ENCODE measurements at regions not wholly inside any gene's neighbourhood (a gene's known extent, or its start where the extent isn't known, plus 50 kb on each side); places are given as distances from the start of the nearest gene placed in this dataset.
"Not testable (repeated sequence)": the region's sequence is repeated elsewhere in the genome, so short reads cannot be mapped to it uniquely, and the experiment has no call there.

DNA sequence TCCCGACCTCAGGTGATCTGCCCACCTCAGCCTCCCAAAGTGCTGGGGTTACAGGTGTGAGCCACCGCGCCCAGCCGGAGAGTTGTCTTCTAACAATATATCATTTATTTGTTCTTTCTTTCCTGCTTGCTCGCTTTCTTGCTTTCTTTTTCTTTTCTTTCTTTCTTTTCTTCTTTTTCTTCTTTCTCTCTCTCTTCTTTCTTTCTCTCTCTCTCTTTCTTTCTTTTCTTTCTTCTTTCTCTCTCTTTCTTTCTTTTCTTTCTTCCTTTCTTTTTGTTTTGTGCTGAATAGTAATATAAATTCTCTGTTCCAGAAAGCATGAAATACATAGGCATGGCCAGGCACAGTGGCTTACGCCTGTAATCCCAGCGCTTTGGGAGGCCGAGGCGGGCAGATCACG is 73.5 kb upstream of the ZNF644 start:
- H3K4me2 ChIP-seq (ENCODE audit: insufficient read depth, low read length); FAIRE-seq; H3K27ac ChIP-seq (ENCODE audit: extremely low read depth, low read depth, low read length); H3K27me3 ChIP-seq (ENCODE audit: control insufficient read depth in 2 of 2, insufficient read depth in 2 of 2, low read length in 2 of 2); intact Hi-C loops (cut with micrococcal nuclease); H3K4me3 ChIP-seq; H3K9me1 ChIP-seq (ENCODE audit: control insufficient read depth, insufficient read depth, low read length); in situ Hi-C loops (cut with MboI); H3K9me3 ChIP-seq (replicated peaks; ENCODE audit: control insufficient read depth, insufficient read depth, low read depth, low read length); BruUV-seq (replicated peaks); H3K79me2 ChIP-seq (ENCODE audit: control insufficient read depth, insufficient read depth, low read length); H2AFZ ChIP-seq (ENCODE audit: low read depth, low read length); DNase-seq (ENCODE audit: extremely low read depth in 1 of 4, low spot score in 3 of 4); CTCF ChIA-PET (ENCODE audit: low intra/inter-chr PET ratio); H3K4me1 ChIP-seq (replicated peaks in 1 of 2; ENCODE audit: control insufficient read depth in 2 of 2, insufficient read depth in 2 of 2, low read length in 2 of 2); H3K9ac ChIP-seq (ENCODE audit: insufficient read depth in 1 of 2, low read depth in 2 of 2, low read length in 2 of 2); H4K20me1 ChIP-seq (replicated peaks; ENCODE audit: control insufficient read depth, insufficient read depth, low read length); H3K36me3 ChIP-seq (ENCODE audit: control insufficient read depth, insufficient read depth, low read length): not testable (repeated sequence)
- TF ChIP-seq, protein P1, sequence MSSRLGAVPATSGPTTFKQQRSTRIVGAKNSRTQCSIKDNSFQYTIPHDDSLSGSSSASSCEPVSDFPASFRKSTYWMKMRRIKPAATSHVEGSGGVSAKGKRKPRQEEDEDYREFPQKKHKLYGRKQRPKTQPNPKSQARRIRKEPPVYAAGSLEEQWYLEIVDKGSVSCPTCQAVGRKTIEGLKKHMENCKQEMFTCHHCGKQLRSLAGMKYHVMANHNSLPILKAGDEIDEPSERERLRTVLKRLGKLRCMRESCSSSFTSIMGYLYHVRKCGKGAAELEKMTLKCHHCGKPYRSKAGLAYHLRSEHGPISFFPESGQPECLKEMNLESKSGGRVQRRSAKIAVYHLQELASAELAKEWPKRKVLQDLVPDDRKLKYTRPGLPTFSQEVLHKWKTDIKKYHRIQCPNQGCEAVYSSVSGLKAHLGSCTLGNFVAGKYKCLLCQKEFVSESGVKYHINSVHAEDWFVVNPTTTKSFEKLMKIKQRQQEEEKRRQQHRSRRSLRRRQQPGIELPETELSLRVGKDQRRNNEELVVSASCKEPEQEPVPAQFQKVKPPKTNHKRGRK (tag; IDR thresholded peaks at IDR 0.05) = peak; percentile 95
- TF ChIP-seq, protein P2, sequence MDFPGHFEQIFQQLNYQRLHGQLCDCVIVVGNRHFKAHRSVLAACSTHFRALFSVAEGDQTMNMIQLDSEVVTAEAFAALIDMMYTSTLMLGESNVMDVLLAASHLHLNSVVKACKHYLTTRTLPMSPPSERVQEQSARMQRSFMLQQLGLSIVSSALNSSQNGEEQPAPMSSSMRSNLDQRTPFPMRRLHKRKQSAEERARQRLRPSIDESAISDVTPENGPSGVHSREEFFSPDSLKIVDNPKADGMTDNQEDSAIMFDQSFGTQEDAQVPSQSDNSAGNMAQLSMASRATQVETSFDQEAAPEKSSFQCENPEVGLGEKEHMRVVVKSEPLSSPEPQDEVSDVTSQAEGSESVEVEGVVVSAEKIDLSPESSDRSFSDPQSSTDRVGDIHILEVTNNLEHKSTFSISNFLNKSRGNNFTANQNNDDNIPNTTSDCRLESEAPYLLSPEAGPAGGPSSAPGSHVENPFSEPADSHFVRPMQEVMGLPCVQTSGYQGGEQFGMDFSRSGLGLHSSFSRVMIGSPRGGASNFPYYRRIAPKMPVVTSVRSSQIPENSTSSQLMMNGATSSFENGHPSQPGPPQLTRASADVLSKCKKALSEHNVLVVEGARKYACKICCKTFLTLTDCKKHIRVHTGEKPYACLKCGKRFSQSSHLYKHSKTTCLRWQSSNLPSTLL (IDR thresholded peaks at IDR 0.05) = 0 out of 2 replicates have a peak, but pooled peaks have one; percentile 31
- peak; percentile 36; the same call in 1 of the 2 replicates for TF ChIP-seq ZNF316 (IDR thresholded peaks at IDR 0.05)
- 37% methylated on average over 10 of the region's 10 CpGs for WGBS (ENCODE audit: insufficient coverage, low coverage, missing lambda C conversion rate)
- ATAC-seq = peak; percentile 35; the same call in 2 of the 3 replicates
- POLR2A ChIA-PET = interaction anchor here (0.7 kb wide), 1 partner anchor 12 kb away, joined by 3 read pairs; no protein-coding TSS in a partner anchor

Measured in K562 (cell line).